T-helper 1 cell (primary cell): ENCODE measurements at regions not wholly inside any gene's neighbourhood (a gene's known extent, or its start where the extent isn't known, plus 50 kb on each side); places are given as distances from the start of the nearest gene placed in this dataset.

ENCODE experiments used
- DNase-seq, 5 donors: peaks; one replicate each; pipeline ENCODE4 v3.0.0-alpha.2; 2012 to 2020

DNA sequence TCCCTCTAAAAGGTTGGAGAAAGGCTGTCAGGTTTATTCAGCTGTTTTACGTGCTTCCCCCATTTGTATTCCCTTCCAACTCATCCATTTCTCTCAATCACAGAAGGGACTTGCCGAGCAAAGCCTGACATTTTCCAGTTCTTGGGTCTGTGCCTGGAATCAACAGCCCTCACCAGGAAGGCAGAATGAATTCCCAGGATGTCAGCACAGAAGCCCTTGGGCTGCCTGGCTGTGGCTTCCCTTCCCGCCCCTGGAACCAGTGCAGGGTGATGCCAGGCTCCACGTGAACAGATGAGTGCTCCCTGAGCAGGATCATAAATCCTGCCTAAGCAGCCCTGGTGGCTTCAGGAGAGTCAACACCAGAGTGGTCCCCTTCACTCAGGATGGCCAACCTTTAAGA is 86.1 kb upstream of the CD83 start:
- no peak for DNase-seq

DNA sequence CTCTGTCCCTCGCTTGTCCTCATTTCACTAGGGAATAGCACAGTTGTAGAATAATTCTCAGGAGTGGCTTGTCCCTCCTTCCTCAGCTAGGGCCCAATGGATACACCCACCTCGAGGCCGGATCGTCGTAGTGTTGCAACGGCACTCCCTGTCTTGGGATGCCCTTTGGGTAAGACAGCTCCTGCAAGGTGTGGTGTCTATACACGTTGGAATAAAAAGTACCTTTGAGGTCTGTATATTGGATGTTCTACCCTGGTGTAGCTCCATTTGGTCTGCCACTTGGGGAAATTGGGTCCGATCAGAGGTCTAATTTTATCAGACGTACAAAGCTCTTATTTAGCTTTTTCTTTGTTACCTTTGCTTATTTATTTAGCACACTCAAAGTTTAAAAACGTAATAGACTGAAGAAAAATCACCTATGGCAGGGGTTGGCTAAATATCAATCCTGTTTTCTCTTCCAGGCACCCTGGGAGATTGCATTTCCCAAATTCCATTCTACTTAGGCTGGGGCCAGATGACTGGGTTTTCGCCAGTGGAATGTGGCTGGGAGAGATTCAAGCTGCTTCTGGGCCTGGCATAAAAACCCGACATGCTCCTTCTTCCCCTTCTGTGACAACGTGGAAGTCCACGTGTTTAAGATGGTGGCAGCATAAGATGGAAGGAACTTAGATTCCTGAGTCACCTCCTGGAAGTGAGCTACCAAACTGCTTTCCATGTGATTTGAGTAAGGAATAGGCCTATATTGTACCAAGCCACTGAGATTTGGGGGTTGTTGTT is 82.3 kb upstream of the CD83 start:
- no peak for DNase-seq

- DNase-seq, result no peak
Measured at GRCh38 chr6:14035874-14036273, 81.7 kb upstream of the CD83 start.

DNA sequence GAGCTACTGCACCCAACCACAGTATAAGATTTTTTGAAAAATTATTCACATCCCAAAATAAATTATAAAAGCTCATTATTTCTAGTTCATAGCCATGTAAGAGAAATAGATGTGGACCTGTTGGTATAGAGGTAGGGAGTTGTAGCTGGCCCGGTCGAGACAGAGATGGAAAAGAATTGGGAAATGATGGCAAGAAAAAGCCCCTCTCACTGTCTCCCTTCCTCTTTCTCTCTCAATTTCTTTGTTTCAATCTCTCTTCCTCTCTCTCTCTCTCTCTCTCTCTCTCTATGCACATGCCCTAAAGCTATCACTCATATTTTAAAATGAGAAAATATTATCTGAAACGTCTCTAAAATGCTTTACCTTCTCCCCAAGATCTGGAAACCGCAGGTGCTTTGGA is 80.7 kb upstream of the CD83 start:
- no peak for DNase-seq

DNA sequence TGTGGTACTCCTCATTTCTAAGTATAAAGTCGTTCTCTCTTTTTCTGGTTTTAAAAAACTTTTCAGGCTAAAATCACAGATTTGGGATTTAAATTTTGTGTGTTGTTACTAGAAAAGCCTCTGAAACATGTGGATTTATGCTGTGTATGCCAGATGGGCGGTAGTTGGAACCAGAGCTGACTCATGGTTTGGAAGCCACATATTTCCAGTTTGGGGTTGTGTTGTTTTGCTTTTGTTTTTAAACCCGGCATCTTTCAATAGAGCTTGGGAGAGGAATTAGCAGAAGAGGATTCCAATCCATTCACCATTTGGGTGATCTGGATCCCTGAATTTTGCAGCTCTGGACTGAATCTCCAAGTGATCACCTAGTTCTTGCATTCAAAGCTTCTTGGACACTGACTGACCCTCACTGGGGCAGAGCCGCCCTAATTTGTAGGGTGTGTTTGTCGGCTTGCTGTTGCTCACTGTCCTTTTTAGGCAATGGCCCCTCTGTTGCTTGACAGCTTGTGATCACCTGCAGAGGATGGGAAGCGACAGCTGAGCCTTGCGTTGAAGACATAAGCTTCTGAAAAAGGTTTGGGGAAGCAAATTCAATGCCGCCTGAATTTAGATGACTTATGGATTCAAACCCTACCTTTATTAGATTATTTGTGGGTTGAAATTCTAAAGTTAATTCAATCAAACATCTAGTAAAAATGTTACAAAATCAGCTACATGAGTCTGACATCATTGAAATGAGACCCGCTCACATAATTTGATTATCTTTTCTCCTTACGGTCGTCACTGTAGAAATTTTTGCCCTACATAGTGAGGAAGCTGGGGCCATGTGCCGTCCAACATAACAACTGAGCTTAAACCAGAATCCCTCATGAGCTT is 79.9 kb upstream of the CD83 start:
- DNase-seq, result peak in 1 of 5 donors; percentile 18

- peak in 1 of 5 donors; percentile 27 for DNase-seq
Measured at GRCh38 chr6:14038467-14039437, 78.8 kb upstream of the CD83 start.

DNA sequence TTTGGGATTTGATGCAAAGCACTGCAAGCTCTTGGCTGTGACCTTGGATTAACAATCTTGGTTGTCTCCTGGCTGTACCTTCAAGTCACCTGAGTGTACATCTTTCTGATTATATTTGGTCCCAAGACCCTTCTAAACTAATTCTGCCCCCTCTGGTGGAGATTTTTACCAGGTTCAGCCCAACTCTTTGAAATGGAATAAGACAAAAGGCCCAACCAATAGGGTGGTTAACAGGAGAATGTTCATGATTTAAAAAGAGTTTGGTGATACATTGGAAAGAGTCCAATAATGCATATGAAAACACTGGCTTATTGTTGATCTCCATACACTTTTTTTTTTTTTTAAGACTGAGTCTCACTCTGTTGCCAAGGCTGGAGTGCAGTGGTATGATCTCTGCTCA is 77.5 kb upstream of the CD83 start:
- DNase-seq, result no peak

- peak in 3 of 5 donors; percentile 8 to 44 (median 27) for DNase-seq
Measured at GRCh38 chr6:14046476-14047068, 71.0 kb upstream of the CD83 start.

GRCh38 chr6:14047151-14047740 is 70.3 kb upstream of the CD83 start:
- no peak for DNase-seq

GRCh38 chr6:14048837-14049236 is 68.7 kb upstream of the CD83 start:
- no peak for DNase-seq

GRCh38 chr6:14051355-14051754 is 66.2 kb upstream of the CD83 start:
- DNase-seq, result no peak

DNA sequence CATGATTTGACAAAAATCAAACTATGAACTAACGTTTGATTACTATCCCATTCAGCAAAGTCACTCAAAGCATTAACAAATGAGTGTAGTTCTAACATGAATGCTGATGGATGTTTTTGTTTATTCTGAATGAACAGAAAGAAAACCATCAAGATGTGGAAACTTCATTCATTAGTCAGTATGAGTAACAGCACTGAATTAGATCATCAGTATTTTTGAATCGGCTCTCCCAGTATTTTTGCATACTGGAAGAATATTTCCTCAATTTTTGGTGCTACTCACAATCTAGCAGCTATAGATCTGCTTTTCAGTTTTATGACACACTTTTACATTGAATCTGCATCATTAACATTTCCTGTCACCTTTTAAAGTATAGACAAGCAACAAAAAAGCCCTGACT is 63.8 kb upstream of the CD83 start:
- no peak for DNase-seq

GRCh38 chr6:14055541-14055940 is 62.0 kb upstream of the CD83 start:
- no peak for DNase-seq

- DNase-seq, result no peak
Measured at GRCh38 chr6:14058029-14058695, 59.4 kb upstream of the CD83 start.

GRCh38 chr6:14058735-14059134 is 58.8 kb upstream of the CD83 start:
- DNase-seq, result no peak

DNA sequence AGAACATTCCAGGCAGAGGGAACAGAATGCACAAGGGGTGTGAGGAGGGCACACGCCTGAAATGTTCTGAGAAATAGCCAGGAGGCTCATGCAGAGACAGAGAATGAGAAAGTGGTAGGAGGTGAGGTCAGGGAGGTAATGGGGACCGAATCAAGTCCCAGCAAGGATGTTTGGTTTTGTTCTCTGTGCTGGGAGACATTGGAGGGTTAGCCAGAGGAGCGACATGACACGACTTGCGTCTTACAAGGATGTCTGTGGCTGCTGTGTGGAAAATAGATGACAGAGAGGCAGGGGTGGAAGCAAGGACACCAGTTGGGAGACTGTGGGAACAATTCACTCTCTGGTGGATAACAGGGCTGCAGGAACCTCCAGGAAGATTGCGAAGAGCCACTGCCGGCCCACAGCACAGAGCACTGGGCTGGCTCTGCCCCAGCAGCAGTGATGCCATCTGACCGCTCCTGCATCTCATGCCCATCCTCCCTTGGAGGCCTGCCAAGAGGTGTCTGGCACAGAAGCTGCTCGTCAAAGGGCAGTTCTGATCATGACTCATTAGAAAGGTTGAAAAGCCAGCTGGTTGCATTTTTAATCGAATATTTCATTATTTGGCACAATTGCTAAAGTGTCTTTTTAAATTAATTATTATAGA is 57.7 kb upstream of the CD83 start:
- DNase-seq, result no peak

- no peak for DNase-seq
Measured at GRCh38 chr6:14060971-14061370, 56.6 kb upstream of the CD83 start.

- DNase-seq, result no peak
Measured at GRCh38 chr6:14061643-14062042, 55.9 kb upstream of the CD83 start.

- no peak for DNase-seq
Measured at GRCh38 chr6:14062345-14063029, 55.1 kb upstream of the CD83 start.

DNA sequence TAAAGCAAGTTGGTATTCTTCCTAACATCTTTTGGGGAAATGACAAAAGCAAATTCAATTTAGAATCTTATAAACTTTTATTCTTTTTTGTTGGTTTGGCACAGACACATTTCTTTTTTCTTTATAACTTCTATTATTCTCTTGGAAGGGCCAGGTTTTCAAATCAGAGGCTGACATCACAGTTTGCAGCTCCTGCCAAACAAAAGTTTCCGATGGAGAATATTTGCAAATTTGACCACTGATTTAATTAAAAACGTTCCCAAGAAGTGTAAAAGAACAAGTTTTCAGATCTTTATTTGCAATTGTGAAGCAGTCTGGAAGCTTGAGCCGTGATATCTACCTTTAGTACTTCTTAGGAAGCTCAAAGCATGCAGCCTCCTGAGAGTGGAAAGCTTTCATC is 53.8 kb upstream of the CD83 start:
- DNase-seq, result no peak
